Smooth muscle cell (in vitro differentiated cells): ENCODE measurements at regions not wholly inside any gene's neighbourhood (a gene's known extent, or its start where the extent isn't known, plus 50 kb on each side); places are given as distances from the start of the nearest gene placed in this dataset.

Experiments
- DNase-seq: peaks from one replicate; lab custom pipeline; 2025; ENCODE audit not compliant: unreplicated experiment; lab: John Stamatoyannopoulos, UW
- H2AFZ ChIP-seq: fragments of 200-600 bp; sonication (generic); 2 replicates; pipeline ENCODE4 v1.6.0; 2016; ENCODE audit warnings: antibody characterized with exemption, low read depth, mild to moderate bottlenecking
- H3F3A ChIP-seq: fragments of 200-600 bp; sonication (generic); 2 replicates; pipeline ENCODE4 v1.6.0; 2017; ENCODE audit warnings: antibody characterized with exemption, low read depth
- H3K27ac ChIP-seq: fragments of 200-600 bp; sonication (generic); 2 replicates; pipeline ENCODE4 v1.5.1; 2016; ENCODE audit warnings: low read depth, mild to moderate bottlenecking
- H3K27me3 ChIP-seq: fragments of 200-600 bp; sonication (generic); 2 replicates; pipeline ENCODE4 v1.6.1; 2016; ENCODE audit warnings: low read depth, mild to moderate bottlenecking
- H3K36me3 ChIP-seq: fragments of 200-600 bp; sonication (generic); 2 replicates; pipeline ENCODE4 v1.5.1; 2016; ENCODE audit warnings: low read depth
- H3K4me1 ChIP-seq: fragments of 200-600 bp; sonication (generic); 2 replicates; pipeline ENCODE4 v1.5.1; 2016; ENCODE audit warnings: low read depth
- H3K4me2 ChIP-seq: fragments of 200-600 bp; sonication (generic); 2 replicates; pipeline ENCODE4 v1.6.0; 2016; ENCODE audit warnings: mild to moderate bottlenecking
- H3K4me3 ChIP-seq: fragments of 200-600 bp; sonication (generic); 2 replicates; pipeline ENCODE4 v1.5.1; 2016; ENCODE audit warnings: mild to moderate bottlenecking
- H3K79me2 ChIP-seq: fragments of 200-600 bp; sonication (generic); 2 replicates; pipeline ENCODE4 v1.6.0; 2016; ENCODE audit warnings: low read depth, mild to moderate bottlenecking
- H3K9ac ChIP-seq: fragments of 200-600 bp; sonication (generic); 2 replicates; pipeline ENCODE4 v1.6.0; 2016; ENCODE audit warnings: low read depth
- H3K9me3 ChIP-seq: fragments of 200-600 bp; sonication (generic); replicated peaks from 2 replicates; pipeline ENCODE4 v1.5.1; 2016; ENCODE audit warnings: low read depth
- H4K20me1 ChIP-seq: fragments of 200-600 bp; sonication (generic); 2 replicates; pipeline ENCODE4 v1.6.0; 2016; ENCODE audit warnings: low read depth
- CTCF ChIP-seq: fragments of 200-600 bp; sonication (generic); IDR thresholded peaks from 2 replicates; pipeline ENCODE4 v1.5.1; 2017; ENCODE audit warnings: borderline replicate concordance, mild to moderate bottlenecking, antibody characterized with exemption; ENCODE audit not compliant: insufficient read depth, poor library complexity, severe bottlenecking
- WGBS: methylation state at CpG from one replicate; pipeline ENCODE4 v1.1.7; 2016; ENCODE audit warnings: low lambda C conversion rate; 5-methylcytosine and 5-hydroxymethylcytosine counted together

GRCh38 chr18:56256659-56257058 lies 381.7 kb downstream of the TXNL1 start:
- H4K20me1 ChIP-seq: no peaks in the 10 kb centered on the region
- peak overlapping the region; percentile 39 for H3K27ac ChIP-seq
- H3K4me1 ChIP-seq: no peaks in the 10 kb centered on the region
- WGBS: 83% methylated on average over 6 of the region's 6 CpGs
- no peaks in the 10 kb centered on the region for H3K27me3 ChIP-seq
- no peak overlapping the region for H3K4me3 ChIP-seq
- H2AFZ ChIP-seq: peak overlapping the region; percentile 48
- H3K9ac ChIP-seq: no peak overlapping the region
- no peaks in the 10 kb centered on the region for H3K79me2 ChIP-seq
- H3K4me2 ChIP-seq: peak overlapping the region; percentile 64
- TF ChIP-seq CTCF: no peak
- no peak for DNase-seq
- H3K36me3 ChIP-seq: no peaks in the 10 kb centered on the region
- H3F3A ChIP-seq: no peaks in the 10 kb centered on the region
- H3K9me3 ChIP-seq: no peaks in the 10 kb centered on the region

GRCh38 chr18:56255381-56255780 lies 383.0 kb downstream of the TXNL1 start:
- Histone ChIP-seq H2AFZ (no peak overlapping the region), H4K20me1 (no peaks in the 10 kb centered on the region), H3K9ac (no peak overlapping the region), H3K9me3 (no peaks in the 10 kb centered on the region), H3K79me2 (no peaks in the 10 kb centered on the region), H3K27me3 (no peaks in the 10 kb centered on the region), H3K27ac (no peak overlapping the region), H3K4me2 (no peak overlapping the region), H3K4me3 (no peak overlapping the region), H3F3A (no peaks in the 10 kb centered on the region), H3K36me3 (no peaks in the 10 kb centered on the region), H3K4me1 (no peaks in the 10 kb centered on the region)
- no peak for DNase-seq
- no peak for TF ChIP-seq CTCF
- 97% methylated on average over 2 of the region's 2 CpGs for WGBS

- H3K4me1 ChIP-seq: no peaks in the 10 kb centered on the region
- no peak for DNase-seq
- H3F3A ChIP-seq: no peaks in the 10 kb centered on the region
- H3K9ac ChIP-seq: no peak overlapping the region
- TF ChIP-seq CTCF: no peak
- H3K27me3 ChIP-seq: no peaks in the 10 kb centered on the region
- H3K9me3 ChIP-seq: no peaks in the 10 kb centered on the region
- H3K79me2 ChIP-seq: no peaks in the 10 kb centered on the region
- no peak overlapping the region for H3K4me3 ChIP-seq
- WGBS: 96% methylated on average over 1 of the region's 1 CpG
- H3K4me2 ChIP-seq: no peak overlapping the region
- no peak overlapping the region for H3K27ac ChIP-seq
- H3K36me3 ChIP-seq: no peaks in the 10 kb centered on the region
- no peaks in the 10 kb centered on the region for H4K20me1 ChIP-seq
- H2AFZ ChIP-seq: no peak overlapping the region
Observed at GRCh38 chr18:56252456-56252855, 385.9 kb downstream of the TXNL1 start.

GRCh38 chr18:56248610-56249235 lies 389.7 kb downstream of the TXNL1 start:
- H3K36me3 ChIP-seq: no peaks in the 10 kb centered on the region
- no peak overlapping the region for H3K4me2 ChIP-seq
- no peak overlapping the region for H3K27ac ChIP-seq
- no peaks in the 10 kb centered on the region for H3K79me2 ChIP-seq
- H3K9ac ChIP-seq: no peak overlapping the region
- TF ChIP-seq CTCF: no peak
- H3K27me3 ChIP-seq: no peaks in the 10 kb centered on the region
- H2AFZ ChIP-seq: no peak overlapping the region
- H3K4me3 ChIP-seq: no peak overlapping the region
- WGBS: 97% methylated on average over 4 of the region's 4 CpGs
- H3F3A ChIP-seq: no peaks in the 10 kb centered on the region
- DNase-seq: no peak
- no peaks in the 10 kb centered on the region for H3K9me3 ChIP-seq
- no peaks in the 10 kb centered on the region for H4K20me1 ChIP-seq
- H3K4me1 ChIP-seq: no peaks in the 10 kb centered on the region
